ENCODE measurements at regions not wholly inside any gene's neighbourhood (a gene's known extent, or its start where the extent isn't known, plus 50 kb on each side); places are given as distances from the start of the nearest gene placed in this dataset.

DNA sequence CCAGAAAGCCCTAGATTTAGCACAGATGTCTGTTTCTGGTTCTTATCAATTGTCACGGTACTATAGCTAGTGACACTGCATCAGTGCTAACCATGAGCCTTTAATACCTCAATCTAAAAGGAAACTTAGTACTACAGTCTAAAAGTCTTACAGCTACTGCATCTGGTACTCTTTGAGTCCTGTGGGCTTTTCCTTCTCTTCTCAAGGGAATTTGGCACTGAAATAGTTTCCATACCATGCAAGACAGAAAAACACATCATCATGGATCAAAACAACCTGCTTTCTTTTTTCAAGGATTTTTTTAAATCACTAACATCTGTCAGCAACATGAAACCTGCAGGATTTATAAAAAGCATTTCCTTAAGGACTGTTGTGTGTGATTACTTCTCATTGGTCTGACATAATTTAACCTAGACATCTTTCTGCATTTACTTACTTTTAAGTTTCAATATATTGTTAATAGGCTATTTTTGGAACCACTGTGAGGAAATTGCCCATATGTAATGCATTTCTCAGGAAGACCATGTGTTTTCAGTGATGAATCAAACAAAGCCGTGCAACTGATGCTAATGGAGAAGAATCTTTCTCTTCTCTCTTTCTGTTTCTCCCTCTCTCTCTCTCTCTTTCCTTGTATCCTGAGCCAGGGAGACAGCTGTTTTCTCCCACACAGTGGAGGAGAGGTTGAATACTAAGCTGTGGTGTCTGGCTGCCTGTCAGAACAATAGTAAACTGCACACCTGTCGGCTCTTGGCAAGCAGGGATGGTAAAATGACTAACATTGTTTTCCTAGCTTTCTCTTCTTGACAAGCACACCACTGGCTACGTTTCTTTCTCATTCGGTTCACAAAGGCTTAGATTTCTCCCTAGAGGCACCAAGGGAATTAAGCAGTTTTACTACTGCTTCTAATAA is 273.4 kb downstream of the CSNK1G3 start:
- no peak for DNase-seq

GRCh38 chr5:123783421-123783820 is 271.4 kb downstream of the CSNK1G3 start:
- no peak for DNase-seq

- no peak for DNase-seq
Observed at GRCh38 chr5:123778641-123779040, 266.7 kb downstream of the CSNK1G3 start.

GRCh38 chr5:123776761-123777160 is 264.8 kb downstream of the CSNK1G3 start:
- no peak for DNase-seq

DNA sequence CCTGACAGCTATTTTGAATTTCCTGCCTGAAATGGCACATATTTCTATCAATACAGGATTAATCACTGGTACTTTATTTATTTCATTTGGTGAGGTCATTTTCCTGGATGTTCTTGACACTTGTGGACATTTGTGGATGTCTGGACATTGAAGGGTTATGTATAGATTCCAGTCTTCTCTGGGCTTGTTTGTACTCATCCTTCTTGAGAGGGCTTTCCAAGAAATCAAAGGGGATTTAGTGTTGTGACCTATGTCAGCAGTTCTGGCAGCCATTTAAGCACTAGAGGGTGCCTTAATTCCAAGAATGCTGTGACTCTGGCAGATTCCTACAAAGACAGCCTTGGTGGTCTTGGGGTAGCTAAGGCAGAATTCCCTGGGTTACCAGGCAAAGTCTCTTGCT is 259.7 kb downstream of the CSNK1G3 start:
- DNase-seq, result no peak

DNA sequence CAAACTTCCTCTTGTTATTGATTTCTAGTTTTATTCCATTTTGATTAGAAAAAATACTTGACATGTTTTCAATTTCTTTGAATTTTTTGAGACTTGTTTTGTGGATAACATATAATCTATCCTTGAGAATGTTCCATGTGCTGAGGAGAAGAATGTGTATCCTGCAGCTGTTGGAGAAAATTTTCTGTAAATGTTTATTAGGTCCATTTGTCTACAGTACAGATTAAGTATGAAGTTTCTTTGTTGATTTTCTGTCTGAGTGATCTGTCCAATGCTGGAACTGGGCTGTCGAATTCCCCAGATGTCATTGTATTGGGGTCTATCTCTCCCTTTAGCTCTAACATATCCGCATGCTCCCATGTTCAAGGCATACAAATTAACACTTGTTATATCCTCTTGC is 251.2 kb downstream of the CSNK1G3 start:
- no peak for DNase-seq

DNA sequence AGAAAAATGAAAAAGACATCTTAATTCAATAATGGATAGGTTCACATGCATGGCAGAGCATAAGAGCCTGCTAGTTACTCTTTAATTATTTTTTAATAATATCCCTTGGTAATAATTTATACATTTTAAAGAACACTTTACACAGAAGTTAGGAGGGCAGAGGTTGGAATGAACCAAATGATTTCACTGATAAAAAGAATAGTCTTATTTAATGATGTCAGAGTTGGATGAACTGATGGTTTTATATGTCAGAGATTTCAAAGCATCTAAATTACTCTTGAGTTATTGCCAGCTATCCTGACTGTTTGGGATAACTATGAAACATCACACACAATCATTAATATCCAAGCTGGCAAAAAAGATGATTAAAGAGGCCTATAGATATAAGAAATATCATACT is 244.8 kb downstream of the CSNK1G3 start:
- DNase-seq, result no peak

GRCh38 chr5:123756318-123756665 is 244.3 kb downstream of the CSNK1G3 start:
- DNase-seq, result no peak

DNA sequence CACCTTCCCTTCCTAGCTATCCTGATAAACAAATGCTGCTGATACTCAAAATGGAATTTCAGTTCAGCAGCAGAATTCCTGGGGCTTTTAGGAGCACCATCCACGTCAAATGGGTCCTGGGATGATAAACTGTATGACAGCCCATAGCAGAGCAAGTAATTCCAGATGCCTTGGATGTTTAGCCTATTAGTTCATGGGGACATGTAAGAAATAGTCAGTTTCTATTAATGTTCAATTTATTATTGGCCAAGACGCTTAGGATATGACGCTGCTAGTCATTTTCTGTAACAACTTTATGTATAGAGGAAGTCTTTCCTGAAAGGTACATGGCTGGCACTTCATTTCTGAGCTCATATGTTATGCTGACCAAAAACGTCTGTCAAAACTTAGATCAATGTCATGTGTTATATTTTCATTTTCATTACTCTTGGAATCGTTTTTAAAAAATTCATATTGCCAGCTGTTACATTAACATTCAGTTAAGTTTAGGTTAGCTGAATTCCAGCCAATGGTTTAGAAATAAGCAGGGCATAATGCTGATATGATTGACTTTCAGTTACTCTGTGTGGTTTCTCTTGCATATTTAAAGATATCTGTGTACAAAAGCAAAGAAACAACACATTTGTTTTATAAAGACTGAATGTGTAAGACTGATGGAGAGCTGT is 243.8 kb downstream of the CSNK1G3 start:
- DNase-seq, result no peak

- DNase-seq, result no peak
Observed at GRCh38 chr5:123754908-123755307, 242.9 kb downstream of the CSNK1G3 start.

DNA sequence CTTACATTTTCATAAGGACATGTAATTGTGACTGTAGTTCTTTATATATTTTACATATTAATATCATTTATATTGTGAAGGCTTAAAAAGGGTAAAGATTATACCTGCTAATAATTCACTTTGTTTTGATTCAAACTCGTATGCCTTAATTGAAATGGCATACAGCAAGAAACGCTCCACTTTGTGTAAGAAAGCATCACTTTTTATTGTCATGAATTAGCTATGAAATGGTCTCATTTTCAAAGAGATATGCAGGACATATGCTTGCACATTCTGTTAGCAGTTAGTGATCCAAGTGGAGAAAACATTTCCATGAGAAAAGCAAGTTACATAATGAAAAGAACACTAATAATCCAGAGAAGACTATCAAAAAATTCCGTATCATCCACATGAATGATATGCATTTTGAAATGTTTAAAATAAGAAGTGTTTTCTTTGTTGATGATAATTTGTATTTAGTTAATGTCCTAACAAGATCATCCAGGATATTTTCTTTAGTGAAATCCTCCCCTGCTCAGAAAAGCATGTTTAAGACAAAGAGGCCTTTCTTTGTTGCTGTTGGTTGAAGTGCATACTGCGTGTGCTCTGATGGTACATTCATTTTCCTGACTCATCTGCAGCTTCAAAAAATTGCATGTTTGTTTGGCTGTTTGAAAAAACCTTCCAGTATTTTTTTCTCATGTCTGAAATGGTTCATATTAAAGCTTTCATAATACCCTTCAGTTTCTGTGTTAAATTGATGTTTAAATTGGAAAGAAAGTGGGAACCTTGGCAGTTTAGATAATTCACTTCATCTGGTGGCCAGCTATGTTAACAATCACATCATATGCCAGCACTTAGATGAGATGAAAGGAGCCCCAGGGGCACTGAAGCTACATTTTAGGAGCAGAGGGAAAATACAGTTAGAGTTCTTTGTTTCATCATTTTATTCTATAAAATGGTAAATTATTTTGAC is 242.2 kb downstream of the CSNK1G3 start:
- DNase-seq, result no peak

DNA sequence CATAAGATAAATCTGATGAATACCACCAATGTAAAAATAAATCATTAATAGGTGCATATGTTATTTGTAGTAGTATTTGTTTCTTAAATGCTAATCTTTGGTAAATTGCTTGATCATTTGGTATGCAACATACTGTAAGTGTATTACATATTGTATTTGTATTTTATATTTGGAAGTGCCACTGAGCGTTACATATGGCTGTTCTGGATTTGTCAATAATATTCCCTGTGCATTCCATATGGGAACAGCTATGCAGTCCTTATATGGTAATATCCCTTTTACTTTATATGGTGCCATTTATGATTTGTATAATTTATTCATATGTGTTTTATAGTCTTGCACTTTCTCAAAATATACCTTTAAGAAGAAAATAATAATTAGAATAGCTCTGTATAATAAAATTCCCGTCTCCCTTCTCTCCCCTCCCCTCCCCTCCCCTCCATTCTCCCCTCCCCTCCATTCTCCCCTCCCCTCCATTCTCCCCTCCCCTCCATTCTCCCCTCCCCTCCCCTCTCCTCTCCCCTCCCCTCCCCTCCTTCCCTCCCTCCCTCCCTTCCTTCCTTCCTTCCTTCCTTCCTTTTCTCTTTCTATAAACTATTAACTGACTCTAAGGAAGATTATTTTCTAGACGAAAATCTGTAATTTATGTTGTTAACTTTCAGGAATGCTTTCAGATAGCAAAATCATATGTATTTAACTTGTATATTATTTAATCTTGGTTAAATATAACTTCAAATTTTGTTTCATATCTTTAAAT is 241.4 kb downstream of the CSNK1G3 start:
- no peak for DNase-seq

GRCh38 chr5:123752552-123753179 is 240.7 kb downstream of the CSNK1G3 start:
- DNase-seq, result no peak

- DNase-seq, result no peak
Observed at GRCh38 chr5:123751670-123752069, 239.7 kb downstream of the CSNK1G3 start.

GRCh38 chr5:123748239-123748638 is 236.3 kb downstream of the CSNK1G3 start:
- DNase-seq, result no peak

DNA sequence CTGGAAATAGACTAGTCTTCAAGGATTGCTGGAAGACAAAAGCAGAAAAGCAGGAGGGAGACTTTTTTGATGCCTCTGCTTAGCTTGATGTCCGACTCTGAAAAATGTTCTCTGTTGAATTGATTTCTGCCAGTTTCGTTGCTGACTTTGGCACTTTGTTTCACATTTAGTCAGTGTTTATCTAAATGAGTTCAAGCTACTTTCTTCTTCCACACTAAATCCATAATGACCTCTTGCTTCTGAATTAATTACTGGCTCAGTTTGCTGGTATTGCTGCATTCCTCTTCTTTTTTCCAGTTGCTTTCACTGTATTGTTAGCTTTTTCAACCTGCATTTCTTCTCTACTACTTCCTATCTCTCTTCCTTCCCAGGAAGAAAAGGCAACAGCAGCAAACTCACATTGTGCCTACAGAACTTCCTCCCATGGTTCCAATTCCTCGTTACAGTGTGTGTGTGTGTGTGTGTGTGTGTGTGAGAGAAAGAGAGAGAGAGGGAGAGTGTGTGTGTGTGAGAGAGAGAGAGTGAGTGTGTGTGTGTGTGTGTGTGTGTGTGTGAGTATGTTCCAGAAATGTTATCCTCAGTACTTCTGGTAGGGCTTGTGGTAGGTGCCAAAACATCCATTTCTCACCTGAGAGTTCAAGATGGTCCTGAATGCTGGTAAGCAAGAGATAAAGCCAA is 234.8 kb downstream of the CSNK1G3 start:
- no peak for DNase-seq

GRCh38 chr5:123743990-123744583 is 232.1 kb downstream of the CSNK1G3 start:
- DNase-seq, result no peak

DNA sequence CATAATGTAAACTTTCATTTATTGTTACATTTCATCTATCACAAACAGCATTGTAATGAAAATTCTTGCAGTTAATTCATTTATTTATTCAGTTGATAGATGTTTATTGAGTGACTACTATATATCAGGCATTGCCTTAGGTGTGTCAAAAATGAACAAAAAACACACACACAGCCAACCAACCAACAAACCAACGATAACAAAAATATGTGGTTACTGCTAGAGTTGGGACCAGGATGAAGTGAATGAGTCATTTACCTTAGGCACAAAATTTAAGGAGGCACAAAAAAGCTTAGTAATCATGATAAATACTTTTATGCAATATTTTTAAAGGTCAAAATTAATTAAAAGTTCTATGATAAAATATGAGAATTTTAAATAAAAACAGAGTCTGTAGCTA is 223.4 kb downstream of the CSNK1G3 start:
- DNase-seq, result no peak

- no peak for DNase-seq
Observed at GRCh38 chr5:123732257-123732656, 220.3 kb downstream of the CSNK1G3 start.

GRCh38 chr5:123722451-123722850 is 210.5 kb downstream of the CSNK1G3 start:
- DNase-seq, result no peak

- DNase-seq, result no peak
Observed at GRCh38 chr5:123721675-123722276, 209.8 kb downstream of the CSNK1G3 start.
